ENCODE measurements at regions not wholly inside any gene's neighbourhood (a gene's known extent, or its start where the extent isn't known, plus 50 kb on each side); places are given as distances from the start of the nearest gene placed in this dataset.

- peak; percentile 82 for DNase-seq
Measured at GRCh38 chr4:38189445-38189844, 229.2 kb downstream of the PTTG2 start.

- peak; percentile 94 for DNase-seq
Measured at GRCh38 chr4:38190717-38191178, 230.6 kb downstream of the PTTG2 start.

- DNase-seq = no peak
Measured at GRCh38 chr4:38192516-38192915, 232.3 kb downstream of the PTTG2 start.

- no peak for DNase-seq
Measured at GRCh38 chr4:38193236-38193863, 233.2 kb downstream of the PTTG2 start.

GRCh38 chr4:38194047-38194602, 233.9 kb downstream of the PTTG2 start:
- no peak for DNase-seq

GRCh38 chr4:38195486-38195885, 235.3 kb downstream of the PTTG2 start:
- DNase-seq = no peak

GRCh38 chr4:38195911-38196310, 235.7 kb downstream of the PTTG2 start:
- no peak for DNase-seq

GRCh38 chr4:38202242-38202641, 242.0 kb downstream of the PTTG2 start:
- no peak for DNase-seq

GRCh38 chr4:38203609-38204008, 243.4 kb downstream of the PTTG2 start:
- DNase-seq = no peak

GRCh38 chr4:38204339-38205035, 244.3 kb downstream of the PTTG2 start:
- DNase-seq = no peak

GRCh38 chr4:38205261-38205660, 245.1 kb downstream of the PTTG2 start:
- no peak for DNase-seq

GRCh38 chr4:38207110-38207457, 246.9 kb downstream of the PTTG2 start:
- no peak for DNase-seq

- no peak for DNase-seq
Measured at GRCh38 chr4:38209654-38210053, 249.5 kb downstream of the PTTG2 start.

- DNase-seq = peak; percentile 80
Measured at GRCh38 chr4:38210396-38211114, 250.4 kb downstream of the PTTG2 start.

GRCh38 chr4:38211885-38212284, 251.7 kb downstream of the PTTG2 start:
- no peak for DNase-seq

GRCh38 chr4:38213083-38213805, 253.0 kb downstream of the PTTG2 start:
- no peak for DNase-seq

- DNase-seq = no peak
Measured at GRCh38 chr4:38222892-38223291, 262.7 kb downstream of the PTTG2 start.

- no peak for DNase-seq
Measured at GRCh38 chr4:38223306-38223705, 263.1 kb downstream of the PTTG2 start.

- DNase-seq = no peak
Measured at GRCh38 chr4:38223782-38224236, 263.6 kb downstream of the PTTG2 start.

- no peak for DNase-seq
Measured at GRCh38 chr4:38224850-38225249, 264.7 kb downstream of the PTTG2 start.

- DNase-seq = no peak
Measured at GRCh38 chr4:38226170-38226569, 266.0 kb downstream of the PTTG2 start.

GRCh38 chr4:38230121-38230801, 270.1 kb downstream of the PTTG2 start:
- no peak for DNase-seq
